Activated CD4-positive, CD25-positive, alpha-beta regulatory T cell treated with anti-CD3 and anti-CD28 coated beads, Interleukin-2, amount 50 U/mL, for 72 hours (primary cell): ENCODE measurements at regions not wholly inside any gene's neighbourhood (a gene's known extent, or its start where the extent isn't known, plus 50 kb on each side); places are given as distances from the start of the nearest gene placed in this dataset.
"Not testable (repeated sequence)": the region's sequence is repeated elsewhere in the genome, so short reads cannot be mapped to it uniquely, and the experiment has no call there.

ENCODE experiments used
- DNase-seq: peaks from one replicate; pipeline ENCODE4 v3.0.0; 2021

GRCh38 chr19:20482721-20483120 lies 82.9 kb downstream of the ZNF737 start:
- no peak for DNase-seq

GRCh38 chr19:20481736-20482135 lies 83.8 kb downstream of the ZNF737 start:
- DNase-seq = no peak

- DNase-seq = no peak
Observed at GRCh38 chr19:20479483-20479882, 86.1 kb downstream of the ZNF737 start.

GRCh38 chr19:20478936-20479335 lies 86.6 kb downstream of the ZNF737 start:
- DNase-seq = no peak

GRCh38 chr19:20472854-20473253 lies 92.7 kb downstream of the ZNF737 start:
- DNase-seq = no peak

GRCh38 chr19:20471431-20471830 lies 94.2 kb downstream of the ZNF737 start:
- no peak for DNase-seq

- DNase-seq = no peak
Observed at GRCh38 chr19:20470345-20471135, 95.0 kb downstream of the ZNF737 start.

- not testable (repeated sequence) for DNase-seq
Observed at GRCh38 chr19:20466638-20466990, 99.0 kb downstream of the ZNF737 start.

- not testable (repeated sequence) for DNase-seq
Observed at GRCh38 chr19:20465922-20466637, 99.5 kb downstream of the ZNF737 start.

GRCh38 chr19:20453425-20453935 lies 112.1 kb downstream of the ZNF737 start:
- no peak for DNase-seq

GRCh38 chr19:20444202-20444885 lies 121.2 kb downstream of the ZNF737 start:
- DNase-seq = no peak

GRCh38 chr19:20432266-20432842 lies 133.2 kb downstream of the ZNF737 start:
- not testable (repeated sequence) for DNase-seq

GRCh38 chr19:20431826-20432225 lies 133.8 kb downstream of the ZNF737 start:
- DNase-seq = no peak

- DNase-seq = peak; percentile 35
Observed at GRCh38 chr19:20423381-20424197, 142.0 kb downstream of the ZNF737 start.

GRCh38 chr19:20422216-20423205 lies 143.1 kb downstream of the ZNF737 start:
- no peak for DNase-seq

GRCh38 chr19:20416661-20417060 lies 148.9 kb downstream of the ZNF737 start:
- no peak for DNase-seq

GRCh38 chr19:20414120-20414519 lies 151.5 kb downstream of the ZNF737 start:
- no peak for DNase-seq

GRCh38 chr19:20413705-20414104 lies 151.9 kb downstream of the ZNF737 start:
- no peak for DNase-seq

GRCh38 chr19:20412846-20413245 lies 152.7 kb downstream of the ZNF737 start:
- DNase-seq = no peak

- DNase-seq = no peak
Observed at GRCh38 chr19:20397292-20397691, 168.3 kb downstream of the ZNF737 start.

- DNase-seq = no peak
Observed at GRCh38 chr19:20388706-20389225, 176.8 kb downstream of the ZNF737 start.
